SK-N-MC (cell line): ENCODE measurements at regions not wholly inside any gene's neighbourhood (a gene's known extent, or its start where the extent isn't known, plus 50 kb on each side); places are given as distances from the start of the nearest gene placed in this dataset.

Source experiments
- EZH2 ChIP-seq: fragments of 200-600 bp; sonication (generic); IDR thresholded peaks from one replicate; pipeline ENCODE4 v1.6.1; 2017; ENCODE audit warnings: antibody characterized with exemption
- POLR2AphosphoS5 ChIP-seq: IDR thresholded peaks from 2 replicates; pipeline ENCODE4 v1.6.1; 2012; ENCODE audit warnings: mild to moderate bottlenecking, low read depth, low read length, borderline replicate concordance

DNA sequence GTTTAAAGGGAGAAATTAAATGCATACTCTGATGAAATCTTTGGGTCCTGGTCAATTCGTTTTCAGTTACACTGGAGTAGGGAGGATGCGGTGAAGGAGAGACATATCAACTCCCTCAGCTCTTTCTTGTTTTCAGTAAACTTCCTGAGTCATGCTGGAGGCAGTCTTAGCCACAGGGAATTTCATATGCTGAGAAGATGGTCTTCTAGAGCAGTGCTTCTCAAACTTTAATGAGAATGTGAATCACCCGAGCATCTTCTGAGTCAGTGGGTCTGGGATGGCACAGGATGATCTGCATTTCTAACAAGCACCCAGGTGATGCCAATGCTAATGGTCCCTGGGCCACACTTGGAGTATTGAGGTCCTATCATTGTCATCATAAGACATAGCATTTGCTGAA is 214.5 kb downstream of the KIT start:
- TF ChIP-seq POLR2AphosphoS5 (no peak), EZH2 (no peak)
